ENCODE measurements at regions not wholly inside any gene's neighbourhood (a gene's known extent, or its start where the extent isn't known, plus 50 kb on each side); places are given as distances from the start of the nearest gene placed in this dataset.
"Not testable (repeated sequence)": the region's sequence is repeated elsewhere in the genome, so short reads cannot be mapped to it uniquely, and the experiment has no call there.

DNA sequence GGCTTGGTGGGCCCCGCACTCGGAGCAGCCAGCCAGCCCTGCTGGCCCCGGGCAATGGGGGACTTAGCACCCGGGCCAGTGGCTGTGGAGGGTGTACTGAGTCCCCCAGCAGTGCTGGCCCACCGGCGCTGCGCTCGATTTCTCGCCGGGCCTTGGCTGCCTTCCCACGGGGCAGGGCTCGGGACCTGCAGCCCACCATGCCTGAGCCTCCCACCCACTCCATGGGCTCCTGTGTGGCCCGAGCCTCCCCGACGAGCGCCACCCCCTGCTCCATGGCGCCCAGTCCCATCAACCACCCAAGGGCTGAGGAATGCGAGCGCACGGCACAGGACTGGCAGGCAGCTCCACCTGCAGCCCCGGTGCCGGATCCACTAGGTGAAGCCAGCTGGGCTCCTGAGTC, 202.2 kb downstream of the ZC3H11B start:
- TF ChIP-seq, protein P1, sequence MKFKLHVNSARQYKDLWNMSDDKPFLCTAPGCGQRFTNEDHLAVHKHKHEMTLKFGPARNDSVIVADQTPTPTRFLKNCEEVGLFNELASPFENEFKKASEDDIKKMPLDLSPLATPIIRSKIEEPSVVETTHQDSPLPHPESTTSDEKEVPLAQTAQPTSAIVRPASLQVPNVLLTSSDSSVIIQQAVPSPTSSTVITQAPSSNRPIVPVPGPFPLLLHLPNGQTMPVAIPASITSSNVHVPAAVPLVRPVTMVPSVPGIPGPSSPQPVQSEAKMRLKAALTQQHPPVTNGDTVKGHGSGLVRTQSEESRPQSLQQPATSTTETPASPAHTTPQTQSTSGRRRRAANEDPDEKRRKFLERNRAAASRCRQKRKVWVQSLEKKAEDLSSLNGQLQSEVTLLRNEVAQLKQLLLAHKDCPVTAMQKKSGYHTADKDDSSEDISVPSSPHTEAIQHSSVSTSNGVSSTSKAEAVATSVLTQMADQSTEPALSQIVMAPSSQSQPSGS (IDR thresholded peaks at IDR 0.05; ENCODE audit: low read length): not testable (repeated sequence)
- TF ChIP-seq, protein P2, sequence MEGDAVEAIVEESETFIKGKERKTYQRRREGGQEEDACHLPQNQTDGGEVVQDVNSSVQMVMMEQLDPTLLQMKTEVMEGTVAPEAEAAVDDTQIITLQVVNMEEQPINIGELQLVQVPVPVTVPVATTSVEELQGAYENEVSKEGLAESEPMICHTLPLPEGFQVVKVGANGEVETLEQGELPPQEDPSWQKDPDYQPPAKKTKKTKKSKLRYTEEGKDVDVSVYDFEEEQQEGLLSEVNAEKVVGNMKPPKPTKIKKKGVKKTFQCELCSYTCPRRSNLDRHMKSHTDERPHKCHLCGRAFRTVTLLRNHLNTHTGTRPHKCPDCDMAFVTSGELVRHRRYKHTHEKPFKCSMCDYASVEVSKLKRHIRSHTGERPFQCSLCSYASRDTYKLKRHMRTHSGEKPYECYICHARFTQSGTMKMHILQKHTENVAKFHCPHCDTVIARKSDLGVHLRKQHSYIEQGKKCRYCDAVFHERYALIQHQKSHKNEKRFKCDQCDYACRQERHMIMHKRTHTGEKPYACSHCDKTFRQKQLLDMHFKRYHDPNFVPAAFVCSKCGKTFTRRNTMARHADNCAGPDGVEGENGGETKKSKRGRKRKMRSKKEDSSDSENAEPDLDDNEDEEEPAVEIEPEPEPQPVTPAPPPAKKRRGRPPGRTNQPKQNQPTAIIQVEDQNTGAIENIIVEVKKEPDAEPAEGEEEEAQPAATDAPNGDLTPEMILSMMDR (IDR thresholded peaks at IDR 0.05; ENCODE audit: control extremely low read depth in 1 of 3, insufficient read depth in 1 of 3, low read depth in 1 of 3, low read length in 3 of 3): not testable (repeated sequence)
- TF ChIP-seq RFX5 (IDR thresholded peaks at IDR 0.05; ENCODE audit: borderline replicate concordance, low read depth, low read length); CBX5 (IDR thresholded peaks at IDR 0.05; ENCODE audit: low read depth, low read length); BCL11A (IDR thresholded peaks at IDR 0.05; ENCODE audit: low read depth in 2 of 2, low read length in 2 of 2); POLR2A (IDR thresholded peaks at IDR 0.05; ENCODE audit: control extremely low read depth in 1 of 2, low read depth in 2 of 2, low read length in 2 of 2); SP1 (IDR thresholded peaks at IDR 0.05; ENCODE audit: low read depth, low read length): not testable (repeated sequence)
